ENCODE measurements at regions not wholly inside any gene's neighbourhood (a gene's known extent, or its start where the extent isn't known, plus 50 kb on each side); places are given as distances from the start of the nearest gene placed in this dataset.

DNA sequence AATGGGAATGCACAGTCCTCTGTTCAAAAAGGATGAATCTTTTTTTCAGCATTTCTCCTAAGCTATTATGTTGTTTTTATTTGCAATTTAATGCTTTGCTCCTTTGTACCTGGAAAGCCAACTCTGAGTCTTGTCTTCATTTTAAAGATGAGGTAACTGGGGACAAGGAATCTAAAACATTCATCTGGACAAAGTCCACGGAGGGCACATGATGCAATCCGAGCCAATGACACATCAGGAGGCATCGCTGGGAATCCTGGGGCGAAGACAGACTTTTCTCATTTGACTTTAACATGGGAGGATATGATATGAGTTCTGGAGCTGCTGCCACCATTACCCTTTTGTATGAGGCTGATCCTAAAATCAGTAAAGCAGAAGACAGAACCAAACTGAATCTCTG is 116.5 kb upstream of the REG3G start:
- TF ChIP-seq ZNF609 (CRISPR knock-in tag; IDR thresholded peaks at IDR 0.05; ENCODE audit: borderline replicate concordance): no peak
- TF ChIP-seq RELA (CRISPR knock-in tag; IDR thresholded peaks at IDR 0.05): no peak
- no peak for TF ChIP-seq ZNF44 (CRISPR knock-in tag; IDR thresholded peaks at IDR 0.05)
- TF ChIP-seq HDAC2 (CRISPR knock-in tag; IDR thresholded peaks at IDR 0.05): no peak
- TF ChIP-seq, protein P1, sequence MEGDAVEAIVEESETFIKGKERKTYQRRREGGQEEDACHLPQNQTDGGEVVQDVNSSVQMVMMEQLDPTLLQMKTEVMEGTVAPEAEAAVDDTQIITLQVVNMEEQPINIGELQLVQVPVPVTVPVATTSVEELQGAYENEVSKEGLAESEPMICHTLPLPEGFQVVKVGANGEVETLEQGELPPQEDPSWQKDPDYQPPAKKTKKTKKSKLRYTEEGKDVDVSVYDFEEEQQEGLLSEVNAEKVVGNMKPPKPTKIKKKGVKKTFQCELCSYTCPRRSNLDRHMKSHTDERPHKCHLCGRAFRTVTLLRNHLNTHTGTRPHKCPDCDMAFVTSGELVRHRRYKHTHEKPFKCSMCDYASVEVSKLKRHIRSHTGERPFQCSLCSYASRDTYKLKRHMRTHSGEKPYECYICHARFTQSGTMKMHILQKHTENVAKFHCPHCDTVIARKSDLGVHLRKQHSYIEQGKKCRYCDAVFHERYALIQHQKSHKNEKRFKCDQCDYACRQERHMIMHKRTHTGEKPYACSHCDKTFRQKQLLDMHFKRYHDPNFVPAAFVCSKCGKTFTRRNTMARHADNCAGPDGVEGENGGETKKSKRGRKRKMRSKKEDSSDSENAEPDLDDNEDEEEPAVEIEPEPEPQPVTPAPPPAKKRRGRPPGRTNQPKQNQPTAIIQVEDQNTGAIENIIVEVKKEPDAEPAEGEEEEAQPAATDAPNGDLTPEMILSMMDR (CRISPR knock-in tag; IDR thresholded peaks at IDR 0.05): no peak
- no peak for TF ChIP-seq TBP (CRISPR knock-in tag; IDR thresholded peaks at IDR 0.05)
- TF ChIP-seq ZBTB8A (CRISPR knock-in tag; IDR thresholded peaks at IDR 0.05; ENCODE audit: borderline replicate concordance, low read depth): no peak
- no peak for TF ChIP-seq PLRG1 (conservative IDR thresholded peaks at IDR 0.05)
- TF ChIP-seq NFAT5 (CRISPR knock-in tag; IDR thresholded peaks at IDR 0.05): no peak
- TF ChIP-seq NR2C2 (CRISPR knock-in tag; IDR thresholded peaks at IDR 0.05; ENCODE audit: borderline replicate concordance): no peak
- no peak for TF ChIP-seq PCBP1 (IDR thresholded peaks at IDR 0.05; ENCODE audit: borderline replicate concordance, low read depth, low read length)
- TF ChIP-seq U2AF1 (optimal IDR thresholded peaks at IDR 0.05; ENCODE audit: low read depth, low read length): no peak
- TF ChIP-seq ATF2 (CRISPR knock-in tag; IDR thresholded peaks at IDR 0.05): no peak

All from HepG2 (cell line).